Testis (tissue), 2 donors: ENCODE measurements at regions not wholly inside any gene's neighbourhood (a gene's known extent, or its start where the extent isn't known, plus 50 kb on each side); places are given as distances from the start of the nearest gene placed in this dataset.

Experiments used
- POLR2A ChIP-seq: fragments of 450-650 bp; IDR thresholded peaks from one replicate; pipeline ENCODE4 v1.6.1; 2017; ENCODE audit warnings: antibody characterized with exemption, mild to moderate bottlenecking, moderate library complexity
- TF ChIP-seq, protein P1 (sequence below), 3 experiments: fragments of 450-650 bp in 2 of 3; fragments of 200-600 bp in 1 of 3; sonication (generic) in 1 of 3; IDR thresholded peaks; one replicate each; pipeline ENCODE4 v1.5.1; 2016 to 2019; ENCODE audit warnings: antibody characterized with exemption in 3 of 3, mild to moderate bottlenecking in 2 of 3, moderate library complexity in 1 of 3

DNA sequence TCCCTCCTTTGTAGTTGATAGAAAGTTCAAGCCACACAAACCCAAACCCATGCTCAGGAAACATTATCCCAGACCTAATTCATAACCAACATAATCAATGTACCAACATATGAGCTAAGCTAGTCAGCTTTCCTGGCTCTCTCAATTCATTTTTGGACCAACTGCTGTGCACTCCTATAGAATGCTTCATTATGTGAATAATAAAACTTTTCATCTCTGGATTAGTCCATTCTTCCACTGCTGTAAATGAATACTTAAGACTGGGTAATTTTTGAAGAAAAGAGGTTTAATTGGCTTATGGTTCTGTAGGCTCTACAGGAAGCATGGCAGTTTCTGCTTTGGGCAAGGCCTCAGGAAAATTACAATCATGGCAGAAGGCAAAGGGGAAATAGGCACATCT, 651.9 kb downstream of the RERGL start:
- TF ChIP-seq, protein P1, sequence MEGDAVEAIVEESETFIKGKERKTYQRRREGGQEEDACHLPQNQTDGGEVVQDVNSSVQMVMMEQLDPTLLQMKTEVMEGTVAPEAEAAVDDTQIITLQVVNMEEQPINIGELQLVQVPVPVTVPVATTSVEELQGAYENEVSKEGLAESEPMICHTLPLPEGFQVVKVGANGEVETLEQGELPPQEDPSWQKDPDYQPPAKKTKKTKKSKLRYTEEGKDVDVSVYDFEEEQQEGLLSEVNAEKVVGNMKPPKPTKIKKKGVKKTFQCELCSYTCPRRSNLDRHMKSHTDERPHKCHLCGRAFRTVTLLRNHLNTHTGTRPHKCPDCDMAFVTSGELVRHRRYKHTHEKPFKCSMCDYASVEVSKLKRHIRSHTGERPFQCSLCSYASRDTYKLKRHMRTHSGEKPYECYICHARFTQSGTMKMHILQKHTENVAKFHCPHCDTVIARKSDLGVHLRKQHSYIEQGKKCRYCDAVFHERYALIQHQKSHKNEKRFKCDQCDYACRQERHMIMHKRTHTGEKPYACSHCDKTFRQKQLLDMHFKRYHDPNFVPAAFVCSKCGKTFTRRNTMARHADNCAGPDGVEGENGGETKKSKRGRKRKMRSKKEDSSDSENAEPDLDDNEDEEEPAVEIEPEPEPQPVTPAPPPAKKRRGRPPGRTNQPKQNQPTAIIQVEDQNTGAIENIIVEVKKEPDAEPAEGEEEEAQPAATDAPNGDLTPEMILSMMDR (IDR thresholded peaks at IDR 0.05), result no peak
- TF ChIP-seq POLR2A, result no peak
